Dermis blood vessel endothelial cell (primary cell): ENCODE measurements at regions not wholly inside any gene's neighbourhood (a gene's known extent, or its start where the extent isn't known, plus 50 kb on each side); places are given as distances from the start of the nearest gene placed in this dataset.

Source experiments
- DNase-seq: peaks from one replicate; pipeline ENCODE4 v3.0.0; 2010

- no peak for DNase-seq
These were observed 51.1 kb upstream of the SLC66A3 start for GRCh38 chr2:11103984-11104793.

- no peak for DNase-seq
These were observed 50.2 kb upstream of the SLC66A3 start for GRCh38 chr2:11104794-11105660.
